SK-N-SH (cell line): ENCODE measurements at regions not wholly inside any gene's neighbourhood (a gene's known extent, or its start where the extent isn't known, plus 50 kb on each side); places are given as distances from the start of the nearest gene placed in this dataset.

Source experiments
- CTCF ChIA-PET: fragments of 300-600, 350-600 bp; formaldehyde crosslinking; extraction: SDS; loops from one replicate; lab custom pipeline; 2021; lab: Yijun Ruan, JAX
- POLR2A ChIA-PET: fragments of 350-600 bp; sonication (Branson Sonifier 250); formaldehyde crosslinking; extraction: SDS; loops from one replicate; lab custom pipeline; 2020; ENCODE audit warnings: antibody characterized with exemption, inconsistent platforms; lab: Yijun Ruan, JAX
- DNase-seq: peaks from one replicate; pipeline ENCODE4 v3.0.0; 2012
- H2AFZ ChIP-seq: fragments of 200-600 bp; sonication (generic); 2 replicates; pipeline ENCODE4 v1.8.1; 2016; ENCODE audit warnings: antibody characterized with exemption, mild to moderate bottlenecking, low read depth
- H3F3A ChIP-seq: fragments of 200-600 bp; sonication (generic); replicated peaks from 2 replicates; pipeline ENCODE3; 2016; ENCODE audit warnings: antibody characterized with exemption, mild to moderate bottlenecking; ENCODE audit not compliant: insufficient read depth
- H3K27ac ChIP-seq, 2 experiments: fragments of 200-500 bp in 1 of 2; fragments of 200-600 bp in 1 of 2; sonication (Bioruptor generic) in 1 of 2; sonication (generic), shearing (Covaris generic) in 1 of 2; 2 replicates each; pipeline versions ENCODE4 v1.5.1 to v1.6.1; 2014 to 2016; ENCODE audit warnings: low read depth in 2 of 2, inconsistent platforms in 1 of 2, low read length in 1 of 2, mild to moderate bottlenecking in 1 of 2, mixed read lengths in 1 of 2
- H3K27me3 ChIP-seq: fragments of 200-600 bp; sonication (generic), shearing (Covaris generic); 2 replicates; pipeline ENCODE4 v1.6.1; 2016; ENCODE audit warnings: mixed run types; ENCODE audit not compliant: insufficient read depth
- H3K36me3 ChIP-seq, 2 experiments: fragments of 200-500 bp in 1 of 2; fragments of 200-600 bp in 1 of 2; sonication (Bioruptor generic) in 1 of 2; sonication (generic) in 1 of 2; replicated peaks in 1 of 2; 2 replicates each; pipeline versions ENCODE3 to v1.5.1; 2014 to 2016; ENCODE audit warnings: low read length in 1 of 2, mild to moderate bottlenecking in 1 of 2; ENCODE audit not compliant: insufficient read depth in 2 of 2, control insufficient read depth in 1 of 2
- H3K4me1 ChIP-seq, 2 experiments: fragments of 200-500 bp in 1 of 2; fragments of 200-600 bp in 1 of 2; sonication (Bioruptor generic) in 1 of 2; sonication (generic), shearing (Covaris generic) in 1 of 2; 2 replicates each; pipeline versions ENCODE4 v1.5.1 to v1.6.1; 2014 to 2016; ENCODE audit warnings: low read depth in 1 of 2, low read length in 1 of 2, mixed run types in 1 of 2; ENCODE audit not compliant: insufficient read depth in 2 of 2, control insufficient read depth in 1 of 2
- H3K4me2 ChIP-seq: fragments of 200-600 bp; sonication (generic), shearing (Covaris generic); 2 replicates; pipeline ENCODE4 v1.6.1; 2017; ENCODE audit warnings: mixed run types
- H3K4me3 ChIP-seq, 2 experiments: fragments of 200-500 bp in 1 of 2; fragments of 200-600 bp in 1 of 2; sonication (Bioruptor generic) in 1 of 2; sonication (generic), shearing (Covaris generic) in 1 of 2; 2 replicates each; pipeline versions ENCODE4 v1.5.1 to v1.8.1; 2014 to 2016; ENCODE audit warnings: low read depth in 2 of 2, inconsistent platforms in 1 of 2, low read length in 1 of 2, mild to moderate bottlenecking in 1 of 2, mixed read lengths in 1 of 2, moderate library complexity in 1 of 2
- H3K79me2 ChIP-seq: fragments of 200-600 bp; sonication (generic); 2 replicates; pipeline ENCODE4 v1.8.1; 2017; ENCODE audit warnings: mild to moderate bottlenecking; ENCODE audit not compliant: insufficient read depth
- H3K9ac ChIP-seq: fragments of 200-600 bp; sonication (generic); 2 replicates; pipeline ENCODE4 v1.6.1; 2017; ENCODE audit warnings: mixed run types
- H3K9me2 ChIP-seq: fragments of 200-600 bp; sonication (generic); 2 replicates; pipeline ENCODE4 v1.6.1; 2017; ENCODE audit warnings: mixed run types
- H3K9me3 ChIP-seq: fragments of 200-600 bp; sonication (generic); 2 replicates; pipeline ENCODE4 v1.6.1; 2017; ENCODE audit warnings: mixed run types, mild to moderate bottlenecking, moderate library complexity
- H4K20me1 ChIP-seq: fragments of 200-600 bp; sonication (generic); 2 replicates; pipeline ENCODE4 v1.6.1; 2017; ENCODE audit warnings: mild to moderate bottlenecking, mixed run types; ENCODE audit not compliant: insufficient read depth
- CTCF ChIP-seq: fragments of 200-600 bp; sonication (generic); IDR thresholded peaks from 2 replicates; pipeline ENCODE4 v1.6.1; 2017; ENCODE audit warnings: antibody characterized with exemption, mild to moderate bottlenecking, moderate library complexity
- EP300 ChIP-seq, 2 experiments: IDR thresholded peaks; 2 replicates each; pipeline versions ENCODE4 v1.4.0 to v1.6.1; 2012; ENCODE audit warnings: borderline replicate concordance in 1 of 2, low read depth in 1 of 2, low read length in 1 of 2
- EZH2phosphoT487 ChIP-seq: fragments of 200-600 bp; sonication (generic); IDR thresholded peaks from 2 replicates; pipeline ENCODE4 v1.6.1; 2017; ENCODE audit warnings: low read depth, mixed run types, mild to moderate bottlenecking, antibody characterized with exemption, moderate library complexity, borderline replicate concordance
- GABPA ChIP-seq: IDR thresholded peaks from 2 replicates; pipeline ENCODE4 v1.4.0; 2012; ENCODE audit warnings: low read depth, mild to moderate bottlenecking
- MEF2A ChIP-seq: IDR thresholded peaks from 2 replicates; pipeline ENCODE4 v1.4.0; 2012; ENCODE audit warnings: low read depth, borderline replicate concordance
- NRF1 ChIP-seq: IDR thresholded peaks from 2 replicates; pipeline ENCODE4 v1.6.1; 2012; ENCODE audit warnings: low read depth, mild to moderate bottlenecking, low read length
- POLR2AphosphoS5 ChIP-seq: IDR thresholded peaks from 2 replicates; pipeline ENCODE4 v1.6.1; 2012; ENCODE audit warnings: low read depth, low read length
- SIN3A ChIP-seq: IDR thresholded peaks from 2 replicates; pipeline ENCODE4 v1.6.1; 2012; ENCODE audit warnings: low read depth, mild to moderate bottlenecking, low read length, moderate library complexity, borderline replicate concordance
- SMC3 ChIP-seq: IDR thresholded peaks from 2 replicates; pipeline ENCODE4 v1.6.1; 2012; ENCODE audit warnings: low read depth, low read length, improper control_type of control experiment
- TAF1 ChIP-seq: IDR thresholded peaks from 2 replicates; pipeline ENCODE4 v1.6.1; 2012; ENCODE audit warnings: low read depth, mild to moderate bottlenecking, low read length, moderate library complexity, borderline replicate concordance
- USF1 ChIP-seq: IDR thresholded peaks from 2 replicates; pipeline ENCODE4 v1.4.0; 2012; ENCODE audit warnings: low read depth, borderline replicate concordance
- WGBS: methylation state at CpG from one replicate; pipeline ENCODE4 v1.1.6; 2017; ENCODE audit warnings: low lambda C conversion rate; 5-methylcytosine and 5-hydroxymethylcytosine counted together
- TF ChIP-seq, protein P1 (sequence below): fragments of 150-350 bp; IDR thresholded peaks from 2 replicates; pipeline ENCODE4 v1.6.1; 2016; ENCODE audit warnings: mild to moderate bottlenecking, low read depth, low read length

- H3K4me1 ChIP-seq, result no peaks in the 10 kb centered on the region
- CTCF ChIA-PET, result no interaction called here
These were observed 1081.4 kb downstream of the FAT4 start for GRCh38 chr4:126396121-126396520.

GRCh38 chr4:126396703-126397102, 1081.9 kb downstream of the FAT4 start:
- Histone ChIP-seq H2AFZ (no peak overlapping the region), H3F3A (no peaks in the 10 kb centered on the region), H3K27me3 (no peaks in the 10 kb centered on the region), H3K4me2 (no peak overlapping the region), H3K4me3 (no peak overlapping the region), H3K36me3 (peaks cover 0 to 3% of the 10 kb centered on the region in 2 experiments), H3K9me3 (no peaks in the 10 kb centered on the region), H3K9ac (no peak overlapping the region), H3K4me1 (no peaks in the 10 kb centered on the region), H3K27ac (no peak overlapping the region), H3K79me2 (no peaks in the 10 kb centered on the region), H4K20me1 (no peaks in the 10 kb centered on the region), H3K9me2 (no peaks in the 10 kb centered on the region)
- POLR2A ChIA-PET, result no interaction called here
- no peak for TF ChIP-seq EP300 (IDR thresholded peaks at IDR 0.05; ENCODE audit: borderline replicate concordance in 1 of 2, low read depth in 1 of 2, low read length in 1 of 2)
- TF ChIP-seq NRF1, result no peak
- no peak for TF ChIP-seq SMC3
- no peak for TF ChIP-seq USF1
- TF ChIP-seq, protein P1, sequence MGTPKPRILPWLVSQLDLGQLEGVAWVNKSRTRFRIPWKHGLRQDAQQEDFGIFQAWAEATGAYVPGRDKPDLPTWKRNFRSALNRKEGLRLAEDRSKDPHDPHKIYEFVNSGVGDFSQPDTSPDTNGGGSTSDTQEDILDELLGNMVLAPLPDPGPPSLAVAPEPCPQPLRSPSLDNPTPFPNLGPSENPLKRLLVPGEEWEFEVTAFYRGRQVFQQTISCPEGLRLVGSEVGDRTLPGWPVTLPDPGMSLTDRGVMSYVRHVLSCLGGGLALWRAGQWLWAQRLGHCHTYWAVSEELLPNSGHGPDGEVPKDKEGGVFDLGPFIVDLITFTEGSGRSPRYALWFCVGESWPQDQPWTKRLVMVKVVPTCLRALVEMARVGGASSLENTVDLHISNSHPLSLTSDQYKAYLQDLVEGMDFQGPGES, result no peak
- no peak for TF ChIP-seq MEF2A
- no peak for TF ChIP-seq GABPA
- TF ChIP-seq POLR2AphosphoS5, result no peak
- no peak for DNase-seq
- no CpG with 5 or more reads among the region's 1 CpG for WGBS
- CTCF ChIA-PET, result no interaction called here

More at GRCh38 chr4:126396121-126396520, 1081.4 kb downstream of the FAT4 start:
- no peak for DNase-seq
- no peak for TF ChIP-seq EZH2phosphoT487
- TF ChIP-seq TAF1, result no peak
- TF ChIP-seq, protein P1, result no peak
- TF ChIP-seq SIN3A, result no peak
- no peak for TF ChIP-seq CTCF
- H3K9me2 ChIP-seq, result no peaks in the 10 kb centered on the region
- no peak overlapping the region for H3K9ac ChIP-seq
- no peak overlapping the region for H3K4me3 ChIP-seq
- no peak overlapping the region for H2AFZ ChIP-seq
- no peaks in the 10 kb centered on the region for H3K9me3 ChIP-seq
- POLR2A ChIA-PET, result no interaction called here
- no peaks in the 10 kb centered on the region for H3K79me2 ChIP-seq
- no peak overlapping the region for H3K27ac ChIP-seq
- peaks cover 0 to 3% of the 10 kb centered on the region in 2 experiments for H3K36me3 ChIP-seq
- 72% methylated on average over 3 of the region's 3 CpGs for WGBS
- H3F3A ChIP-seq, result no peaks in the 10 kb centered on the region
- H4K20me1 ChIP-seq, result no peaks in the 10 kb centered on the region
- H3K4me2 ChIP-seq, result no peak overlapping the region
- H3K27me3 ChIP-seq, result no peaks in the 10 kb centered on the region
